Colonic mucosa (tissue), 4 donors: ENCODE measurements at regions not wholly inside any gene's neighbourhood (a gene's known extent, or its start where the extent isn't known, plus 50 kb on each side); places are given as distances from the start of the nearest gene placed in this dataset.

Experiments
- DNase-seq: peaks from one replicate; pipeline ENCODE4 v3.0.0-alpha.2; 2020
- H3K27ac ChIP-seq: fragments of 200-600 bp; one replicate; pipeline ENCODE4 v1.8.0; 2021
- H3K27me3 ChIP-seq: fragments of 200-600 bp; one replicate; pipeline ENCODE4 v1.8.0; 2021
- H3K36me3 ChIP-seq: fragments of 200-600 bp; one replicate; pipeline ENCODE4 v1.8.0; 2021
- H3K4me1 ChIP-seq: fragments of 200-600 bp; one replicate; pipeline ENCODE4 v1.8.0; 2021; ENCODE audit warnings: mild to moderate bottlenecking
- H3K4me3 ChIP-seq: fragments of 200-600 bp; one replicate; pipeline ENCODE4 v1.8.0; 2021
- H3K9ac ChIP-seq, 2 donors: one replicate each; pipeline ENCODE4 v1.7.0; 2013; ENCODE audit warnings: control low read depth in 2 of 2, low read depth in 2 of 2, low read length in 2 of 2
- H3K9me3 ChIP-seq: fragments of 200-600 bp; one replicate; pipeline ENCODE4 v1.8.0; 2021
- intact Hi-C: fragments of 100-400 bp; cut with DNase I; formaldehyde crosslinking; loops from one replicate; pipeline ENCODE4 v1.14.1; 2022
- TF ChIP-seq, protein P1 (sequence below): fragments of 200-600 bp; IDR thresholded peaks from one replicate; pipeline ENCODE4 v1.8.0; 2022; ENCODE audit warnings: antibody characterized with exemption, mild to moderate bottlenecking
- donor health status: healthy.
- donor health status: DM: no; HTN: no; CAD: no.
- donor health status: DM: no; HTN: no; CAD: no.

DNA sequence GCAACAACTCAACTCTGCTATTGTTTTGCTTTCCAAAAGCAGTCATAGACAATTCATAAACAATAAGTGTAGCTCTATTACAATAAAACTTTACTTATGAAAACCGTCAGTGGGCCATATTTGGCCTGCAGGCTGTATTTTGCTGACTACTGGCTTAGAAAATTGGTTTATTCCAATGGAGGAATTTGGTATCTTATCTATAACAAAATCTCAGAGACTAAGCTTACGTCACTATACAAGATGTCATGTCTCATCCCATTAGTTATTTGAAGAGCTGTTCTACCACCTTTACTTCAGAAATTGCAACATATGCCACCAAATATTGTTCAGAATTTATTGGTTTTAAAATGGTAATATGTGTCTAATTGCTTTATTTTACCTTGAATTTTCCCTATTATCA is 436.9 kb downstream of the HTR1B start:
- Histone ChIP-seq H3K27ac (no peak overlapping the region), H3K4me1 (no peaks in the 10 kb centered on the region), H3K27me3 (no peaks in the 10 kb centered on the region), H3K36me3 (no peaks in the 10 kb centered on the region), H3K9ac (no peak overlapping the region), H3K9me3 (no peaks in the 10 kb centered on the region), H3K4me3 (no peak overlapping the region)
- intact Hi-C loops, result no loop called here
- TF ChIP-seq, protein P1, sequence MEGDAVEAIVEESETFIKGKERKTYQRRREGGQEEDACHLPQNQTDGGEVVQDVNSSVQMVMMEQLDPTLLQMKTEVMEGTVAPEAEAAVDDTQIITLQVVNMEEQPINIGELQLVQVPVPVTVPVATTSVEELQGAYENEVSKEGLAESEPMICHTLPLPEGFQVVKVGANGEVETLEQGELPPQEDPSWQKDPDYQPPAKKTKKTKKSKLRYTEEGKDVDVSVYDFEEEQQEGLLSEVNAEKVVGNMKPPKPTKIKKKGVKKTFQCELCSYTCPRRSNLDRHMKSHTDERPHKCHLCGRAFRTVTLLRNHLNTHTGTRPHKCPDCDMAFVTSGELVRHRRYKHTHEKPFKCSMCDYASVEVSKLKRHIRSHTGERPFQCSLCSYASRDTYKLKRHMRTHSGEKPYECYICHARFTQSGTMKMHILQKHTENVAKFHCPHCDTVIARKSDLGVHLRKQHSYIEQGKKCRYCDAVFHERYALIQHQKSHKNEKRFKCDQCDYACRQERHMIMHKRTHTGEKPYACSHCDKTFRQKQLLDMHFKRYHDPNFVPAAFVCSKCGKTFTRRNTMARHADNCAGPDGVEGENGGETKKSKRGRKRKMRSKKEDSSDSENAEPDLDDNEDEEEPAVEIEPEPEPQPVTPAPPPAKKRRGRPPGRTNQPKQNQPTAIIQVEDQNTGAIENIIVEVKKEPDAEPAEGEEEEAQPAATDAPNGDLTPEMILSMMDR, result no peak
- DNase-seq, result no peak

DNA sequence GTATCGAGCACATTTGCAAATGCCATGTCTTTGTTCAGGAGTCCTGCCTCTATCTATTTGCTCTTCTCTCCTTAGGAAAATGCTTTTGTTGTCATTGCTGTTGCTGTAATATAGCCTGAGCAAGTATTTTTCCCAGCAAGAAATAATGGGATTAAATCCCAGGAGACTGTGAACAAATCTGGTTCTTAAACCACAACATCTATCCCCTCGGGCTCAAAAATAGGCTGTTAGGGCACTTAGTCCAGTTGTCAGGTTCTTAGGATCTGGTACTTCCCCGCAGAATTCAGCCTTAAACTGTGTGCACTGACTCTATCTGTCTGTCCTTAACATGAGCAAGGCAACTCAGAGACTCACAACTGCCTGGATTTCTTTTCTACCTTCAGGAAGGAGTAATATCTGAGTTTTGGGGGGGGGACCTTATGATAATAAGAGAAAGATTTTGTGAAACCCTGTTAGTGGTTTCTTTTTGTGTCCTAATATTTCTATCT is 437.5 kb downstream of the HTR1B start:
- Histone ChIP-seq H3K9ac (no peak overlapping the region), H3K27ac (no peak overlapping the region), H3K4me3 (no peak overlapping the region), H3K9me3 (no peaks in the 10 kb centered on the region), H3K27me3 (no peaks in the 10 kb centered on the region), H3K36me3 (no peaks in the 10 kb centered on the region), H3K4me1 (no peaks in the 10 kb centered on the region)
- TF ChIP-seq, protein P1, result no peak
- no peak for DNase-seq
- intact Hi-C loops, result no loop called here

DNA sequence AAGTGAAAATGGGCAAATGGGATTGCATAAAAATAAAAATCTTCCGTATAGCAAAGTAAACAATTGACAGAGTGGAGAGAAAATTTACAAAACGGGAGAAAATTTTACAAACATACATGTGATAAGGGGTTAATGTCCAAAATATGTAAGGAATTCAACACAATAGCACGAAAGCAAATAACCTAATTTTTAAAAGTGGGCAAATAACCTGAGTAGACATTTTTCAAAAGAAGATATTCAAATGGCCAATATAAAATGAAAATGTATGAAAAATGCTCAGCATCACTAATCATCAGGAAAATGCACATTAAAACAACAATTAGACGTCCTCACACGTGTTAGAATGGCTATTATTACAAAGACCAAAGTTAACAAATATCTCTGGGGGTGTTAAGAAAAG is 441.5 kb downstream of the HTR1B start:
- intact Hi-C loops, result no loop called here
- H3K27ac ChIP-seq, result no peak overlapping the region
- H3K36me3 ChIP-seq, result no peaks in the 10 kb centered on the region
- no peak overlapping the region for H3K4me3 ChIP-seq
- no peaks in the 10 kb centered on the region for H3K27me3 ChIP-seq
- no peak overlapping the region for H3K9ac ChIP-seq
- TF ChIP-seq, protein P1, result no peak
- DNase-seq, result no peak
- H3K9me3 ChIP-seq, result no peaks in the 10 kb centered on the region
- H3K4me1 ChIP-seq, result no peaks in the 10 kb centered on the region

DNA sequence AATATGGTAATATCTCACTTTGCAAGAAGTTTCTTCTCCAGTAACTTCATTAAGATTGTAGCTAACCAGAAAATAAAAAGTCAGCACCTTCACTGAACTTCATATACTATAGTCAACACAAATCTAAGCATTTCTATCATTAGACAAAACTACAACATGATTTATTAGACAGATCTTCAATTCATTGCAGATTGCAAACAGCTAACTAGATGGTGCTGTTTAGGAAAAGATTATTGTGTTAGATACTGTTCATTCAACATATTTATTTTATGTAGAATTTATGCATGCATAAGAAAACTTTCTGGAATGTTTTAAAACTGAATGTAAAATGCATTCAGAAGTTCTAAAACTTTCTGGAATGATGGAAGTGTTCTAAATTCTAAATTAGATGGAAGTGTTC is 442.1 kb downstream of the HTR1B start:
- H3K9me3 ChIP-seq, result no peaks in the 10 kb centered on the region
- TF ChIP-seq, protein P1, result no peak
- no peaks in the 10 kb centered on the region for H3K36me3 ChIP-seq
- no peaks in the 10 kb centered on the region for H3K27me3 ChIP-seq
- H3K4me3 ChIP-seq, result no peak overlapping the region
- intact Hi-C loops, result no loop called here
- H3K4me1 ChIP-seq, result no peaks in the 10 kb centered on the region
- H3K27ac ChIP-seq, result no peak overlapping the region
- DNase-seq, result no peak
- H3K9ac ChIP-seq, result no peak overlapping the region

DNA sequence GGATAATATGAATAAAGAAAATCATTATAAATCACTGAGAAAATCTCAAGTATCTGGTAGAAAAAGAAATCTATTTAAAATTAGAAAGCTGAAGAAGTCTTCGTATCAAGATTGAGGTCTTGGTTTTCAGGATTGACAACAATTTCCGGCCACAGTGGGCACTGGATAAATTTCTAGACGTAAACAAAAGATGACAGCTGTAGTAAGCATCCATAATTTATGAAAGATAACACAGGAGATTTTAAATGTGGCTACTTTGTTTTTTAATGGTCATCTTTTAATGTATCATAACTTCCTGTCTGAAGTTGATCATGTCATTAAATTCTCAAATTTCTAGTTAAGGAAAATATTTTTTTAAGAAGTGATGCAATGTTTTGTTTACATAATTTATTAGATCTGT is 444.2 kb downstream of the HTR1B start:
- TF ChIP-seq, protein P1, result no peak
- Histone ChIP-seq H3K27me3 (no peaks in the 10 kb centered on the region), H3K9me3 (no peaks in the 10 kb centered on the region), H3K4me1 (no peaks in the 10 kb centered on the region), H3K36me3 (no peaks in the 10 kb centered on the region), H3K4me3 (no peak overlapping the region), H3K9ac (no peak overlapping the region), H3K27ac (no peak overlapping the region)
- no peak for DNase-seq
- intact Hi-C loops, result no loop called here

DNA sequence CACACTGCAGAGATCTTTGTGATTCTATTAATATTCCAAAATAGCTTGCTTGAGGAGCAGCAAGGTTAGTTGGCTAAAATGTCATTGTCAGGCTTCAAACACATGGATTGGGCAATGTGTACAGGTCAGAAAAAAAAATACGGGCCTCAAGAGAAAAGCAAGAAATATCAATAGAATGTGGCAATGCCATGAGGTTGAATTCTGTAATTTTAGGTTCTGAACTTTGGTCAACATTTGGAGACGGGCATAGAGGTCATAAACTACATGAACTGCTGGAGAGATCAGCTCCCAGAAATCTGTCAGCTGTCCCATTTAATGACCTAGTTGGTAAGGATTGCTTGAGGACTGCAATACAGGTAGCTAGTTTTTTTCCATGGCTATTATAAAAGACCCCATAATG is 445.8 kb downstream of the HTR1B start:
- Histone ChIP-seq H3K4me1 (no peaks in the 10 kb centered on the region), H3K4me3 (no peak overlapping the region), H3K27ac (no peak overlapping the region), H3K9ac (no peak overlapping the region), H3K36me3 (no peaks in the 10 kb centered on the region), H3K9me3 (no peaks in the 10 kb centered on the region), H3K27me3 (no peaks in the 10 kb centered on the region)
- intact Hi-C loops, result no loop called here
- TF ChIP-seq, protein P1, result no peak
- no peak for DNase-seq
